ENCODE measurements at regions not wholly inside any gene's neighbourhood (a gene's known extent, or its start where the extent isn't known, plus 50 kb on each side); places are given as distances from the start of the nearest gene placed in this dataset.
A peak's percentile ranks its signal among the peaks of the same experiment; 100 is the strongest.
"Not testable (repeated sequence)": the region's sequence is repeated elsewhere in the genome, so short reads cannot be mapped to it uniquely, and the experiment has no call there.

GRCh38 chr15:77838595-77838994 is 205.9 kb upstream of the LINGO1 start:
- DNase-seq = no peak

- DNase-seq = no peak
Measured at GRCh38 chr15:77838061-77838460, 205.3 kb upstream of the LINGO1 start.

- no peak for DNase-seq
Measured at GRCh38 chr15:77837649-77838025, 204.9 kb upstream of the LINGO1 start.

- no peak for DNase-seq
Measured at GRCh38 chr15:77836906-77837648, 204.4 kb upstream of the LINGO1 start.

- no peak for DNase-seq
Measured at GRCh38 chr15:77836121-77836692, 203.5 kb upstream of the LINGO1 start.

- no peak for DNase-seq
Measured at GRCh38 chr15:77834276-77834990, 201.7 kb upstream of the LINGO1 start.

- no peak for DNase-seq
Measured at GRCh38 chr15:77832874-77833273, 200.2 kb upstream of the LINGO1 start.

GRCh38 chr15:77831986-77832385 is 199.3 kb upstream of the LINGO1 start:
- DNase-seq = no peak

GRCh38 chr15:77830051-77830468 is 197.3 kb upstream of the LINGO1 start:
- DNase-seq = no peak

- DNase-seq = not testable (repeated sequence)
Measured at GRCh38 chr15:77829331-77829730, 196.6 kb upstream of the LINGO1 start.

- no peak for DNase-seq
Measured at GRCh38 chr15:77827860-77828259, 195.1 kb upstream of the LINGO1 start.

GRCh38 chr15:77826006-77826695 is 193.4 kb upstream of the LINGO1 start:
- DNase-seq = no peak

GRCh38 chr15:77825546-77825945 is 192.8 kb upstream of the LINGO1 start:
- DNase-seq = no peak

GRCh38 chr15:77825252-77825542 is 192.5 kb upstream of the LINGO1 start:
- DNase-seq = no peak

- DNase-seq = no peak
Measured at GRCh38 chr15:77824361-77825251, 191.9 kb upstream of the LINGO1 start.

- no peak for DNase-seq
Measured at GRCh38 chr15:77823736-77824135, 191.0 kb upstream of the LINGO1 start.

- no peak for DNase-seq
Measured at GRCh38 chr15:77822631-77823230, 190.0 kb upstream of the LINGO1 start.

GRCh38 chr15:77821959-77822256 is 189.2 kb upstream of the LINGO1 start:
- DNase-seq = no peak

- peak; percentile 40 for DNase-seq
Measured at GRCh38 chr15:77821188-77821958, 188.7 kb upstream of the LINGO1 start.

GRCh38 chr15:77819851-77820728 is 187.4 kb upstream of the LINGO1 start:
- DNase-seq = no peak
